A549 (cell line): ENCODE measurements at regions not wholly inside any gene's neighbourhood (a gene's known extent, or its start where the extent isn't known, plus 50 kb on each side); places are given as distances from the start of the nearest gene placed in this dataset.

Experiments used
- BCL3 ChIP-seq: fragments of >200 bp; sonication (Bioruptor Twin); formaldehyde crosslinking; IDR thresholded peaks from 3 replicates; pipeline ENCODE4 v1.6.1; 2016
- CTCF ChIP-seq: fragments of >200 bp; sonication (Bioruptor Twin); formaldehyde crosslinking; IDR thresholded peaks from 3 replicates; pipeline ENCODE4 v1.5.1; 2016
- EP300 ChIP-seq, 2 experiments: fragments of >200 bp; sonication (Bioruptor Twin); formaldehyde crosslinking; IDR thresholded peaks; 2 replicates in 1 of 2; 3 replicates in 1 of 2; pipeline ENCODE4 v1.6.1; 2016 to 2017
- HDAC2 ChIP-seq: fragments of 200-600 bp; sonication (generic); IDR thresholded peaks from 2 replicates; pipeline ENCODE4 v1.6.1; 2016
- RAD21 ChIP-seq, 2 experiments: fragments of >200 bp in 1 of 2; sonication (Bioruptor Twin) in 1 of 2; formaldehyde crosslinking in 1 of 2; IDR thresholded peaks in 1 of 2; conservative IDR thresholded peaks in 1 of 2; 2 replicates in 1 of 2; 3 replicates in 1 of 2; pipeline ENCODE4 v1.6.1; 2012 to 2018; ENCODE audit warnings: inconsistent platforms in 1 of 2
- RARB ChIP-seq: fragments of 250-450 bp; sonication (Bioruptor Pico); IDR thresholded peaks from 2 replicates; pipeline ENCODE4 v1.8.0; 2021; ENCODE audit warnings: mild to moderate bottlenecking, moderate library complexity
- RCOR1 ChIP-seq: fragments of 150-350 bp; IDR thresholded peaks from 2 replicates; pipeline ENCODE4 v1.6.1; 2014; ENCODE audit warnings: antibody characterized with exemption, low read length, low read depth
- ZFP36 ChIP-seq: fragments of 450-650 bp; IDR thresholded peaks from 2 replicates; pipeline ENCODE4 v1.6.1; 2014; ENCODE audit warnings: borderline replicate concordance; ENCODE audit not compliant: partially characterized antibody
- ZSCAN20 ChIP-seq: fragments of 250-450 bp; sonication (Bioruptor Pico); IDR thresholded peaks from 2 replicates; pipeline ENCODE4 v1.8.0; 2022; ENCODE audit warnings: mild to moderate bottlenecking, moderate library complexity

DNA sequence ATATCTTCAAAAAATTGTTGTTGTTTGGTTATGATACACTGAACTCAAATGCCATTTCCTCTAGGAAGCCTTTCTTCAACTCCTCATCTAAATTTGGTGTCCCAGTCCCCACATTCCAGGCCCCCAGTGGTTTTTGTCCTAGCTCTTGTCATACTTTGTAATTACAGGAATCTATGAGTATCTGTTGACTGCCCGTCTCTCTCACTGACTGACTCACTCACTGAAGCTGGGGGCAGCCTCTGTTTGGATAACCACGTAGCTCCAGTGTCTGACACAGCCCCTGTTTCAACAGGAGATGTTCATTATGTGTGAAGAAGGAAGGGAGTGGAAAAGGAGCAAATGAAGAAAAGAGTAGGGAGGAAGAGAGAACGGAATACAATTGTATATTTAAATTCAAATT lies 284.1 kb upstream of the TENM3 start:
- TF ChIP-seq RAD21 (conservative IDR thresholded peaks at IDR 0.05 in 1 of 2, IDR thresholded peaks at IDR 0.05 in 1 of 2) (no peak), ZSCAN20 (CRISPR knock-in tag) (no peak), RCOR1 (no peak), EP300 (IDR thresholded peaks at IDR 0.05) (no peak), RARB (CRISPR knock-in tag) (no peak), ZFP36 (no peak), HDAC2 (no peak), CTCF (no peak), BCL3 (no peak)
